GDM1 (cell line): ENCODE measurements at regions not wholly inside any gene's neighbourhood (a gene's known extent, or its start where the extent isn't known, plus 50 kb on each side); places are given as distances from the start of the nearest gene placed in this dataset.

ENCODE experiments used
- DNase-seq: peaks from one replicate; lab custom pipeline; 2025; lab: John Stamatoyannopoulos, UW

- no peak for DNase-seq
Observed at GRCh38 chr7:45358287-45358686, 200.7 kb downstream of the RAMP3 start.

- DNase-seq = no peak
Observed at GRCh38 chr7:45359250-45359649, 201.7 kb downstream of the RAMP3 start.

- no peak for DNase-seq
Observed at GRCh38 chr7:45359776-45360175, 202.2 kb downstream of the RAMP3 start.

GRCh38 chr7:45363669-45364068 is 206.1 kb downstream of the RAMP3 start:
- no peak for DNase-seq

- no peak for DNase-seq
Observed at GRCh38 chr7:45365341-45365740, 207.8 kb downstream of the RAMP3 start.

GRCh38 chr7:45366475-45366874 is 207.7 kb upstream of the ADCY1 start:
- no peak for DNase-seq

- DNase-seq = no peak
Observed at GRCh38 chr7:45367026-45367425, 207.1 kb upstream of the ADCY1 start.

GRCh38 chr7:45368129-45368807 is 205.9 kb upstream of the ADCY1 start:
- no peak for DNase-seq

- DNase-seq = no peak
Observed at GRCh38 chr7:45384499-45384898, 189.7 kb upstream of the ADCY1 start.

GRCh38 chr7:45387837-45388236 is 186.3 kb upstream of the ADCY1 start:
- no peak for DNase-seq

GRCh38 chr7:45389073-45389872 is 184.9 kb upstream of the ADCY1 start:
- no peak for DNase-seq

- no peak for DNase-seq
Observed at GRCh38 chr7:45390180-45390579, 184.0 kb upstream of the ADCY1 start.

GRCh38 chr7:45390731-45391130 is 183.4 kb upstream of the ADCY1 start:
- DNase-seq = no peak

- DNase-seq = no peak
Observed at GRCh38 chr7:45391618-45392451, 182.3 kb upstream of the ADCY1 start.

GRCh38 chr7:45394117-45394708 is 180.0 kb upstream of the ADCY1 start:
- DNase-seq = no peak

GRCh38 chr7:45399069-45399468 is 175.1 kb upstream of the ADCY1 start:
- DNase-seq = no peak

GRCh38 chr7:45400680-45401079 is 173.5 kb upstream of the ADCY1 start:
- DNase-seq = no peak

GRCh38 chr7:45401155-45401554 is 173.0 kb upstream of the ADCY1 start:
- DNase-seq = no peak

GRCh38 chr7:45401851-45402250 is 172.3 kb upstream of the ADCY1 start:
- no peak for DNase-seq

GRCh38 chr7:45402480-45403218 is 171.5 kb upstream of the ADCY1 start:
- no peak for DNase-seq

GRCh38 chr7:45404622-45405021 is 169.5 kb upstream of the ADCY1 start:
- DNase-seq = no peak
